PFSK-1 (cell line): ENCODE measurements at regions not wholly inside any gene's neighbourhood (a gene's known extent, or its start where the extent isn't known, plus 50 kb on each side); places are given as distances from the start of the nearest gene placed in this dataset.

ENCODE experiments used
- FOXP2 ChIP-seq: optimal IDR thresholded peaks from 2 replicates; pipeline ENCODE3; 2011; ENCODE audit warnings: borderline replicate concordance, control low read depth, inconsistent platforms; ENCODE audit not compliant: insufficient read depth; ENCODE audit errors: extremely low read length, extremely low read depth
- POLR2AphosphoS5 ChIP-seq: IDR thresholded peaks from 2 replicates; pipeline ENCODE4 v1.6.1; 2012; ENCODE audit warnings: low read depth, mild to moderate bottlenecking, control low read depth, low read length, moderate library complexity
- REST ChIP-seq, 2 experiments: IDR thresholded peaks; 2 replicates each; pipeline versions ENCODE4 v1.6.1 to v1.8.0; 2011 to 2012; ENCODE audit warnings: low read depth in 2 of 2, low read length in 2 of 2, control low read depth in 1 of 2, inconsistent platforms in 1 of 2, mild to moderate bottlenecking in 1 of 2, moderate library complexity in 1 of 2; ENCODE audit not compliant: insufficient read depth in 1 of 2
- SIN3A ChIP-seq: IDR thresholded peaks from 2 replicates; pipeline ENCODE4 v1.6.1; 2012; ENCODE audit warnings: mild to moderate bottlenecking, low read length, moderate library complexity, borderline replicate concordance; ENCODE audit not compliant: insufficient read depth
- TAF1 ChIP-seq: IDR thresholded peaks from 2 replicates; pipeline ENCODE4 v1.6.1; 2012; ENCODE audit warnings: low read length, control low read depth, borderline replicate concordance; ENCODE audit not compliant: insufficient read depth

- TF ChIP-seq REST (IDR thresholded peaks at IDR 0.05; ENCODE audit: insufficient read depth in 1 of 2, low read depth in 2 of 2, low read length in 2 of 2) (no peak), POLR2AphosphoS5 (no peak)
These were observed 229.3 kb downstream of the ANKRD50 start for GRCh38 chr4:124483048-124483906.

GRCh38 chr4:124484008-124484407, 228.5 kb downstream of the ANKRD50 start:
- TF ChIP-seq REST (IDR thresholded peaks at IDR 0.05; ENCODE audit: insufficient read depth in 1 of 2, low read depth in 2 of 2, low read length in 2 of 2) (no peak), SIN3A (no peak), FOXP2 (no peak), TAF1 (no peak), POLR2AphosphoS5 (no peak)

GRCh38 chr4:124484940-124485339, 227.6 kb downstream of the ANKRD50 start:
- TF ChIP-seq REST (IDR thresholded peaks at IDR 0.05; ENCODE audit: insufficient read depth in 1 of 2, low read depth in 2 of 2, low read length in 2 of 2) (no peak), FOXP2 (no peak), POLR2AphosphoS5 (no peak), SIN3A (no peak), TAF1 (no peak)

- TF ChIP-seq FOXP2 (no peak), REST (IDR thresholded peaks at IDR 0.05; ENCODE audit: insufficient read depth in 1 of 2, low read depth in 2 of 2, low read length in 2 of 2) (no peak), POLR2AphosphoS5 (no peak), TAF1 (no peak), SIN3A (no peak)
These were observed 226.1 kb downstream of the ANKRD50 start for GRCh38 chr4:124486423-124486822.

GRCh38 chr4:124487651-124488050, 224.9 kb downstream of the ANKRD50 start:
- TF ChIP-seq REST (IDR thresholded peaks at IDR 0.05; ENCODE audit: insufficient read depth in 1 of 2, low read depth in 2 of 2, low read length in 2 of 2) (no peak), FOXP2 (no peak), SIN3A (no peak), TAF1 (no peak), POLR2AphosphoS5 (no peak)
